Glutamatergic neuron (in vitro differentiated cells): ENCODE measurements at regions not wholly inside any gene's neighbourhood (a gene's known extent, or its start where the extent isn't known, plus 50 kb on each side); places are given as distances from the start of the nearest gene placed in this dataset.

Source experiments
- DNase-seq: peaks from one replicate; pipeline ENCODE4 v3.0.0; 2022
- H3K27ac Mint-ChIP-seq: one replicate; pipeline ENCODE4 v1.8.0; 2020; ENCODE audit warnings: mild to moderate bottlenecking, mixed read lengths, inconsistent platforms; ENCODE audit not compliant: unreplicated experiment
- H3K27me3 Mint-ChIP-seq: one replicate; pipeline ENCODE4 v1.8.0; 2020; ENCODE audit warnings: mild to moderate bottlenecking, moderate library complexity, mixed read lengths, inconsistent platforms; ENCODE audit not compliant: unreplicated experiment
- H3K36me3 Mint-ChIP-seq: one replicate; pipeline ENCODE4 v1.8.0; 2020; ENCODE audit warnings: mild to moderate bottlenecking, mixed read lengths, inconsistent platforms; ENCODE audit not compliant: unreplicated experiment
- H3K4me1 Mint-ChIP-seq: one replicate; pipeline ENCODE4 v1.8.0; 2020; ENCODE audit warnings: mild to moderate bottlenecking, low read depth, mixed read lengths, inconsistent platforms; ENCODE audit not compliant: unreplicated experiment
- H3K4me3 Mint-ChIP-seq: one replicate; pipeline ENCODE4 v1.8.0; 2020; ENCODE audit warnings: mild to moderate bottlenecking, mixed read lengths, inconsistent platforms; ENCODE audit not compliant: unreplicated experiment
- H3K9me3 Mint-ChIP-seq: one replicate; pipeline ENCODE4 v1.8.0; 2020; ENCODE audit warnings: mild to moderate bottlenecking, moderate library complexity, mixed read lengths, inconsistent platforms; ENCODE audit not compliant: unreplicated experiment
- CTCF ChIP-seq: fragments of 200-600 bp; sonication (generic); IDR thresholded peaks from one replicate; pipeline ENCODE4 v1.5.0; 2021; ENCODE audit not compliant: partially characterized antibody, unreplicated experiment

- no peak for TF ChIP-seq CTCF
- Mint-ChIP-seq H3K27ac (no peak overlapping the region), H3K9me3 (no peaks in the 10 kb centered on the region), H3K4me3 (no peak overlapping the region), H3K27me3 (no peaks in the 10 kb centered on the region), H3K36me3 (no peaks in the 10 kb centered on the region), H3K4me1 (no peaks in the 10 kb centered on the region)
- DNase-seq: no peak
Measured at GRCh38 chr6:93794166-93794565, 374.8 kb upstream of the EPHA7 start.

GRCh38 chr6:93792746-93793145 is 373.4 kb upstream of the EPHA7 start:
- no peak for DNase-seq
- Mint-ChIP-seq H3K36me3 (no peaks in the 10 kb centered on the region), H3K27me3 (no peaks in the 10 kb centered on the region), H3K4me3 (no peak overlapping the region), H3K9me3 (no peaks in the 10 kb centered on the region), H3K27ac (no peak overlapping the region), H3K4me1 (peaks cover 2% of the 10 kb centered on the region)
- TF ChIP-seq CTCF: no peak

- Mint-ChIP-seq H3K4me3 (no peak overlapping the region), H3K36me3 (no peaks in the 10 kb centered on the region), H3K27me3 (no peaks in the 10 kb centered on the region), H3K27ac (no peak overlapping the region), H3K4me1 (peaks cover 11% of the 10 kb centered on the region), H3K9me3 (no peaks in the 10 kb centered on the region)
- TF ChIP-seq CTCF: no peak
- DNase-seq: no peak
Measured at GRCh38 chr6:93790981-93791380, 371.6 kb upstream of the EPHA7 start.

GRCh38 chr6:93789532-93789931 is 370.2 kb upstream of the EPHA7 start:
- Mint-ChIP-seq H3K36me3 (no peaks in the 10 kb centered on the region), H3K4me1 (peaks cover 16% of the 10 kb centered on the region), H3K4me3 (no peak overlapping the region), H3K27ac (no peak overlapping the region), H3K27me3 (no peaks in the 10 kb centered on the region), H3K9me3 (no peaks in the 10 kb centered on the region)
- no peak for TF ChIP-seq CTCF
- DNase-seq: no peak

GRCh38 chr6:93787841-93788240 is 368.5 kb upstream of the EPHA7 start:
- H3K36me3 Mint-ChIP-seq: no peaks in the 10 kb centered on the region
- no peak overlapping the region for H3K27ac Mint-ChIP-seq
- TF ChIP-seq CTCF: no peak
- peaks cover 3% of the 10 kb centered on the region for H3K27me3 Mint-ChIP-seq
- H3K4me3 Mint-ChIP-seq: no peak overlapping the region
- DNase-seq: no peak
- H3K9me3 Mint-ChIP-seq: no peaks in the 10 kb centered on the region
- H3K4me1 Mint-ChIP-seq: peaks cover 16% of the 10 kb centered on the region
